Activated CD8-positive, alpha-beta T cell treated with anti-CD3 and anti-CD28 coated beads for 36 hours (primary cell): ENCODE measurements at regions not wholly inside any gene's neighbourhood (a gene's known extent, or its start where the extent isn't known, plus 50 kb on each side); places are given as distances from the start of the nearest gene placed in this dataset.
"Not testable (repeated sequence)": the region's sequence is repeated elsewhere in the genome, so short reads cannot be mapped to it uniquely, and the experiment has no call there.

Experiments used
- ATAC-seq: fragments of 200-7000 bp; cut with Tn5 transposase; one replicate; pipeline ENCODE4 v1.10.0; 2021; ENCODE audit warnings: mild to moderate bottlenecking, moderate library complexity
- CTCF ChIA-PET: fragments of 350-600 bp; sonication (Branson Sonifier 250); formaldehyde crosslinking; loops from one replicate; lab custom pipeline; 2021; ENCODE audit warnings: antibody characterized with exemption; lab: Charles Lee
- POLR2A ChIA-PET: fragments of 350-600 bp; sonication (Branson Sonifier 250); formaldehyde crosslinking; loops from one replicate; lab custom pipeline; 2021; ENCODE audit warnings: antibody characterized with exemption; lab: Charles Lee
- DNase-seq: peaks from one replicate; pipeline ENCODE4 v3.0.0-alpha.2; 2020
- H3K27ac Mint-ChIP-seq: one replicate; pipeline ENCODE4 v1.8.0; 2021; ENCODE audit warnings: mild to moderate bottlenecking, mixed read lengths
- H3K27me3 Mint-ChIP-seq: one replicate; pipeline ENCODE4 v1.8.0; 2021; ENCODE audit warnings: mixed read lengths
- H3K36me3 Mint-ChIP-seq: one replicate; pipeline ENCODE4 v1.8.0; 2021; ENCODE audit warnings: low read depth, mixed read lengths
- H3K4me1 Mint-ChIP-seq: one replicate; pipeline ENCODE4 v1.8.0; 2021; ENCODE audit warnings: low read depth, mixed read lengths
- H3K4me3 Mint-ChIP-seq: one replicate; pipeline ENCODE4 v1.8.0; 2021; ENCODE audit warnings: mild to moderate bottlenecking, moderate library complexity, mixed read lengths
- H3K9me3 Mint-ChIP-seq: one replicate; pipeline ENCODE4 v1.8.0; 2021; ENCODE audit warnings: mixed read lengths
- CTCF ChIP-seq: fragments of 200-600 bp; IDR thresholded peaks from one replicate; pipeline ENCODE4 v1.8.0; 2022; ENCODE audit warnings: antibody characterized with exemption, mild to moderate bottlenecking
- intact Hi-C: fragments of 100-400 bp; cut with micrococcal nuclease; formaldehyde crosslinking; loops from one replicate; pipeline ENCODE4 v1.10.0; 2022

GRCh38 chr3:107221856-107222255 is 155.4 kb upstream of the CCDC54 start:
- ATAC-seq, result no peak
- no peak for TF ChIP-seq CTCF
- no peak overlapping the region for H3K4me3 Mint-ChIP-seq
- CTCF ChIA-PET, result no interaction called here
- intact Hi-C loops, result no loop called here
- DNase-seq, result no peak
- no peaks in the 10 kb centered on the region for H3K9me3 Mint-ChIP-seq
- no peaks in the 10 kb centered on the region for H3K36me3 Mint-ChIP-seq
- no peak overlapping the region for H3K27ac Mint-ChIP-seq
- peaks cover 7% of the 10 kb centered on the region for H3K27me3 Mint-ChIP-seq
- POLR2A ChIA-PET, result no interaction called here
- H3K4me1 Mint-ChIP-seq, result no peaks in the 10 kb centered on the region

- Mint-ChIP-seq H3K27me3 (peaks cover 9% of the 10 kb centered on the region), H3K9me3 (no peaks in the 10 kb centered on the region), H3K27ac (no peak overlapping the region), H3K36me3 (no peaks in the 10 kb centered on the region), H3K4me1 (no peaks in the 10 kb centered on the region), H3K4me3 (no peak overlapping the region)
- no peak for TF ChIP-seq CTCF
- ATAC-seq, result no peak
- CTCF ChIA-PET, result no interaction called here
- no peak for DNase-seq
- POLR2A ChIA-PET, result no interaction called here
- intact Hi-C loops, result no loop called here
These were observed 154.3 kb upstream of the CCDC54 start for GRCh38 chr3:107222907-107223306.

- CTCF ChIA-PET, result interaction anchor here (3.9 kb wide), 1 partner anchor 11 kb away, joined by 28 read pairs; no protein-coding TSS in a partner anchor
- Mint-ChIP-seq H3K4me1 (no peaks in the 10 kb centered on the region), H3K9me3 (no peaks in the 10 kb centered on the region), H3K36me3 (no peaks in the 10 kb centered on the region), H3K27me3 (peaks cover 9% of the 10 kb centered on the region), H3K4me3 (no peak overlapping the region), H3K27ac (no peak overlapping the region)
- no peak for ATAC-seq
- intact Hi-C loops, result no loop called here
- POLR2A ChIA-PET, result no interaction called here
- no peak for TF ChIP-seq CTCF
- no peak for DNase-seq
These were observed 153.1 kb upstream of the CCDC54 start for GRCh38 chr3:107224026-107224596.

GRCh38 chr3:107227091-107227490 is 150.1 kb upstream of the CCDC54 start:
- Mint-ChIP-seq H3K36me3 (no peaks in the 10 kb centered on the region), H3K4me1 (no peaks in the 10 kb centered on the region), H3K4me3 (no peak overlapping the region), H3K27ac (no peak overlapping the region), H3K27me3 (peaks cover 8% of the 10 kb centered on the region), H3K9me3 (no peaks in the 10 kb centered on the region)
- intact Hi-C loops, result no loop called here
- DNase-seq (no peak), ATAC-seq (no peak)
- TF ChIP-seq CTCF, result no peak
- ChIA-PET CTCF (interaction anchor here (1.1 to 3.9 kb wide), 2 partner anchors 8 to 21 kb away, joined by 3 to 28 read pairs; no protein-coding TSS in a partner anchor), POLR2A (no interaction called here)

- H3K9me3 Mint-ChIP-seq, intact Hi-C loops, H3K4me3 Mint-ChIP-seq, H3K27ac Mint-ChIP-seq, DNase-seq, ATAC-seq, H3K27me3 Mint-ChIP-seq, H3K36me3 Mint-ChIP-seq, H3K4me1 Mint-ChIP-seq: not testable (repeated sequence)
- ChIA-PET POLR2A (interaction anchor here (0.6 kb wide), 1 partner anchor 196 kb away, joined by 3 read pairs; no protein-coding TSS in a partner anchor), CTCF (interaction anchor here (0.7 to 5.5 kb wide), 5 partner anchors 8 to 196 kb away, joined by 3 to 71 read pairs (median 9); no protein-coding TSS in a partner anchor)
These were observed 143.4 kb upstream of the CCDC54 start for GRCh38 chr3:107233877-107234276.
